ENCODE measurements at regions not wholly inside any gene's neighbourhood (a gene's known extent, or its start where the extent isn't known, plus 50 kb on each side); places are given as distances from the start of the nearest gene placed in this dataset.

GRCh38 chr3:109480014-109480413, 142.7 kb upstream of the DPPA4 start:
- TF ChIP-seq ESRRG (CRISPR knock-in tag; IDR thresholded peaks at IDR 0.05) (no peak), GLIS3 (CRISPR knock-in tag; IDR thresholded peaks at IDR 0.05) (no peak), ZFP30 (CRISPR knock-in tag; IDR thresholded peaks at IDR 0.05) (no peak), RARB (CRISPR knock-in tag; IDR thresholded peaks at IDR 0.05) (no peak), TSHZ2 (CRISPR knock-in tag; IDR thresholded peaks at IDR 0.05) (no peak), ZNF565 (CRISPR knock-in tag; conservative IDR thresholded peaks at IDR 0.05; ENCODE audit: low read depth) (no peak)
- ATAC-seq: no peak

DNA sequence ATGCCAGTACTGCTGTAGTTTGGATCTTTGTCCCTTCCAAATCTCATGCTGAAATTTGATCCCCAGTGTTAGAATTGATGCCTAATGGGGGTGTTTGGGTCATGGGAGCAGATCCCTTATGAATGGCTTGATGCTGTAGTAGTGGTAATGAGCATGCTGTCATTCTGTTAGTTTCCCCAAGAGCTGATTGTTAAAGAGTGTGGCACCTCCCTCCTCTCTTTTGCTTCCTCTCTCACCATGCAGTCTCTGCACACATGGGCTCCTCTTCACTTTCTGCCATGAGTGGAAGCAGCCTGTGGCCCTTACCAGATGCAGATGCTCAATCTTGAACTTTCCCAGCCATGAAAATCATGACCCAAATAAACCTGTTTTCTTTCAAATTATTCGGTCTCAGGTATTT, 141.3 kb upstream of the DPPA4 start:
- TF ChIP-seq OSR1 (CRISPR knock-in tag; IDR thresholded peaks at IDR 0.05): no peak
- TF ChIP-seq PPARA (CRISPR knock-in tag; IDR thresholded peaks at IDR 0.05; ENCODE audit: borderline replicate concordance): no peak
- no peak for TF ChIP-seq TSHZ2 (CRISPR knock-in tag; IDR thresholded peaks at IDR 0.05)
- no peak for TF ChIP-seq TOX (CRISPR knock-in tag; IDR thresholded peaks at IDR 0.05; ENCODE audit: borderline replicate concordance)
- no peak for TF ChIP-seq RARB (CRISPR knock-in tag; IDR thresholded peaks at IDR 0.05)
- ATAC-seq: no peak

DNA sequence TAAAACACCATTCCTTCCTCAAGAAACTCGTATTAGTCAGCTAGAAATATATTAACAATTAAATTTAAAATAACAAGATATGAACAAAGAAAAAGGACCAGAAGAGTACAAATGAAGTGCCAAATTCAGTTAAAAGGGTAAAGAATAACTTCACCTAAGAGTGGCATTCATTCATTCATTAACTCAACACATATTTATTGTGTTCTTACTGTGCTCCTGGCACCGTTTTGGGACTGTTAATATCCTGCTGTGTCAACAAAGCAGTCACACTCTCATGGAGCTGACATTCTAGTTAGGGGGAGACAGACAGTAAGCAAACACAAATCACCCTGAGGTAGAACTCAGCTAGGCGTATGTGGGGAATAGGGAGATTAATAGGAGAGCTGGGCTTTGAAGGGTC, 123.6 kb upstream of the DPPA4 start:
- no peak for TF ChIP-seq GLIS3 (CRISPR knock-in tag; IDR thresholded peaks at IDR 0.05)
- TF ChIP-seq ZNF70 (CRISPR knock-in tag; IDR thresholded peaks at IDR 0.05): no peak
- no peak for TF ChIP-seq TCF4 (CRISPR knock-in tag; IDR thresholded peaks at IDR 0.05; ENCODE audit: borderline replicate concordance)
- TF ChIP-seq, protein P1, sequence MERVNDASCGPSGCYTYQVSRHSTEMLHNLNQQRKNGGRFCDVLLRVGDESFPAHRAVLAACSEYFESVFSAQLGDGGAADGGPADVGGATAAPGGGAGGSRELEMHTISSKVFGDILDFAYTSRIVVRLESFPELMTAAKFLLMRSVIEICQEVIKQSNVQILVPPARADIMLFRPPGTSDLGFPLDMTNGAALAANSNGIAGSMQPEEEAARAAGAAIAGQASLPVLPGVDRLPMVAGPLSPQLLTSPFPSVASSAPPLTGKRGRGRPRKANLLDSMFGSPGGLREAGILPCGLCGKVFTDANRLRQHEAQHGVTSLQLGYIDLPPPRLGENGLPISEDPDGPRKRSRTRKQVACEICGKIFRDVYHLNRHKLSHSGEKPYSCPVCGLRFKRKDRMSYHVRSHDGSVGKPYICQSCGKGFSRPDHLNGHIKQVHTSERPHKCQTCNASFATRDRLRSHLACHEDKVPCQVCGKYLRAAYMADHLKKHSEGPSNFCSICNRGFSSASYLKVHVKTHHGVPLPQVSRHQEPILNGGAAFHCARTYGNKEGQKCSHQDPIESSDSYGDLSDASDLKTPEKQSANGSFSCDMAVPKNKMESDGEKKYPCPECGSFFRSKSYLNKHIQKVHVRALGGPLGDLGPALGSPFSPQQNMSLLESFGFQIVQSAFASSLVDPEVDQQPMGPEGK (CRISPR knock-in tag; IDR thresholded peaks at IDR 0.05; ENCODE audit: borderline replicate concordance): no peak
- TF ChIP-seq TOX (CRISPR knock-in tag; IDR thresholded peaks at IDR 0.05; ENCODE audit: borderline replicate concordance): no peak
- no peak for TF ChIP-seq OSR1 (CRISPR knock-in tag; IDR thresholded peaks at IDR 0.05)
- TF ChIP-seq ZFP30 (CRISPR knock-in tag; IDR thresholded peaks at IDR 0.05): no peak
- no peak for TF ChIP-seq ESRRG (CRISPR knock-in tag; IDR thresholded peaks at IDR 0.05)
- no peak for TF ChIP-seq SNAI2 (CRISPR knock-in tag; IDR thresholded peaks at IDR 0.05)
- TF ChIP-seq BACH2 (CRISPR knock-in tag; IDR thresholded peaks at IDR 0.05; ENCODE audit: borderline replicate concordance): no peak
- TF ChIP-seq RARB (CRISPR knock-in tag; IDR thresholded peaks at IDR 0.05): no peak
- TF ChIP-seq ZFP3 (CRISPR knock-in tag; IDR thresholded peaks at IDR 0.05): no peak
- no peak for TF ChIP-seq POU6F1 (CRISPR knock-in tag; IDR thresholded peaks at IDR 0.05; ENCODE audit: borderline replicate concordance, low read depth)
- TF ChIP-seq ZNF8 (CRISPR knock-in tag; IDR thresholded peaks at IDR 0.05): no peak
- no peak for TF ChIP-seq ISL1 (CRISPR knock-in tag; IDR thresholded peaks at IDR 0.05)
- no peak for TF ChIP-seq CSRNP3 (CRISPR knock-in tag; IDR thresholded peaks at IDR 0.05)
- no peak for TF ChIP-seq PPARA (CRISPR knock-in tag; IDR thresholded peaks at IDR 0.05; ENCODE audit: borderline replicate concordance)
- ATAC-seq: no peak
